ENCODE measurements at regions not wholly inside any gene's neighbourhood (a gene's known extent, or its start where the extent isn't known, plus 50 kb on each side); places are given as distances from the start of the nearest gene placed in this dataset.

DNA sequence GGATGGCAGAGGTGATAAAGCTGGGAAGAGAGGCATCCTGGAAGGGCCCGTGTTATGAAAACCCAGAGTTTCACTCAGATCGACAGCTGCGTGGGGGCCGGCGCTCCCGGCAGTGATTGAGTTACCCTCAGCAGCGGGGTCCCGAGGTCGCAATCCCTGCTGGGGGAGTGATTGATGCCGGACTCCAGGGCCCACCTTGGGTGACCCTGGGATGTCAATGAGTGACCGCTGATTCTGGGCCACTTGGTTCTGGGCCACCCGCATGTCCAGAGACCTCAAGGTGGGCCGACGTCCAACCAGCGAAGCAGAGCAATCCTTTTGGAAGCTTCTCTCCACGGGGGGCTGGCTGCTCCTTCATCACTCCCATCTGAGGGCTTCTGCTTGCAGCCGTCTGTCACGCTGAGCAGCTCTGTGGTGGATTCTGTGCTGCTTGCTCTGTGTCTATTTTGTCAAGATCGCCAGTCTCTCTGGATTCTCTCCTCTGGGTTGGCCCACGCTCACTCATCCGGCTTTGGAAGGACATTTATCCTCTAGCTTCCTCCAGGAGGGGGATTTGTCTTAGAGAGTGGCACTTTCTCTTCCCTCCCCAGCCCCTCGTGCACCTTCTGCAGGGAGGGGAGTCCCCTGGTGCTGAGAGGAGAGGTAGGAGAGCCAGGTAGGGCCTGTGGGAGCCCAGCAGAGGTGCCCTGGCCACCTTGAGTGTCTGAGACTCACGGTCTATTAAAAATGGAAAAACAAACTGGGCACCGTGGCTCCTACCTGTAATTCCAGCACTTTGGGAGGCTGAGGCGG is 110.9 kb upstream of the C1orf174 start:
- 76 to 78% methylated on average over 25 of the region's 25 CpGs for WGBS, 2 donors
- intact Hi-C loops (cut with DNase I; ENCODE audit: low total_unique reads) = no loop called here

DNA sequence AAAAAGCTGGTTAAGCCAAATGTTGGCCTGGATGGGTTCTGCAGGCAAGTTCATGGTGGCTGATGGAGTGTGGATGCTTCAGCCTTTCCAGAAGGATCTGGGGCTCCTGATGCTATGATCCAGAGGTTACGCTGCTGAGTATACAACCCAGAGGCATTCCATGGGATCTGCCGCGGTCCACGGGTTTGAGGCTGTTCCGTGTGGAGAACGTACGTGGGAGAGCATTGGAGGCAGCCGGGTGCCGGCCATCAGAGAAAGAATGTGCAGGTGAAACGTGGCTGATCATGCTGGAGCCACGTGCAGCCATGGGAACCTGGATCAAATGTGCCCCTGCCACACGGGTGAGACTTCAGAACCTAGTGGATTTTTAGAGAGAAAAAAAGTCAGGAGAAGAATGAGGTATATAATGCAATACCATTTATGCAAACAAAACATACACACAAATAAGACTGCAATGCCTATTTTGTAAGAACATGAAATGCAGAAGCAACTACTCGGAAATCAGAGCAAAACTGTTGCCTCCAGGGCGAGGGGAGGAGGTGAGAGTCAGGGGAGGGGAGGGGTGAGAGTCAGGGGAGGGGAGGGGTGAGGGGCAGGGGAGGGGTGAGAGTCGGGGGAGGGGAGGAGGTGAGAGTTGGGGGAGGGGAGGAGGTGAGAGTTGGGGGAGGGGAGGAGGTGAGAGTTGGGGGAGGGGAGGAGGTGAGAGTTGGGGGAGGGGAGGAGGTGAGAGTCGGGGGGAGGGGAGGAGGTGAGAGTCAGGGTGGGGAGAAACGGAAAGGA is 116.5 kb upstream of the C1orf174 start:
- H3K4me3 ChIP-seq (ENCODE audit: low read depth, poor library complexity, severe bottlenecking) = no peak overlapping the region
- TF ChIP-seq, protein P1, sequence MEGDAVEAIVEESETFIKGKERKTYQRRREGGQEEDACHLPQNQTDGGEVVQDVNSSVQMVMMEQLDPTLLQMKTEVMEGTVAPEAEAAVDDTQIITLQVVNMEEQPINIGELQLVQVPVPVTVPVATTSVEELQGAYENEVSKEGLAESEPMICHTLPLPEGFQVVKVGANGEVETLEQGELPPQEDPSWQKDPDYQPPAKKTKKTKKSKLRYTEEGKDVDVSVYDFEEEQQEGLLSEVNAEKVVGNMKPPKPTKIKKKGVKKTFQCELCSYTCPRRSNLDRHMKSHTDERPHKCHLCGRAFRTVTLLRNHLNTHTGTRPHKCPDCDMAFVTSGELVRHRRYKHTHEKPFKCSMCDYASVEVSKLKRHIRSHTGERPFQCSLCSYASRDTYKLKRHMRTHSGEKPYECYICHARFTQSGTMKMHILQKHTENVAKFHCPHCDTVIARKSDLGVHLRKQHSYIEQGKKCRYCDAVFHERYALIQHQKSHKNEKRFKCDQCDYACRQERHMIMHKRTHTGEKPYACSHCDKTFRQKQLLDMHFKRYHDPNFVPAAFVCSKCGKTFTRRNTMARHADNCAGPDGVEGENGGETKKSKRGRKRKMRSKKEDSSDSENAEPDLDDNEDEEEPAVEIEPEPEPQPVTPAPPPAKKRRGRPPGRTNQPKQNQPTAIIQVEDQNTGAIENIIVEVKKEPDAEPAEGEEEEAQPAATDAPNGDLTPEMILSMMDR (IDR thresholded peaks at IDR 0.05) = no peak
- no peak for TF ChIP-seq POLR2A (IDR thresholded peaks at IDR 0.05)
- WGBS, 2 donors = 59 to 64% methylated on average over 16 to 17 of the region's 17 CpGs
- intact Hi-C loops (cut with DNase I; ENCODE audit: low total_unique reads) = no loop called here
- peak in 1 of 2 donors; percentile 68 for DNase-seq (ENCODE audit: low spot score in 2 of 2)

More for the DNA sequence above, 110.9 kb upstream of the C1orf174 start:
- TF ChIP-seq, protein P1 (IDR thresholded peaks at IDR 0.05) = no peak
- TF ChIP-seq POLR2A (IDR thresholded peaks at IDR 0.05) = no peak
- DNase-seq (ENCODE audit: low spot score in 2 of 2) = peak in 1 of 2 donors; percentile 74
- no peak overlapping the region for H3K4me3 ChIP-seq (ENCODE audit: low read depth, poor library complexity, severe bottlenecking)

DNA sequence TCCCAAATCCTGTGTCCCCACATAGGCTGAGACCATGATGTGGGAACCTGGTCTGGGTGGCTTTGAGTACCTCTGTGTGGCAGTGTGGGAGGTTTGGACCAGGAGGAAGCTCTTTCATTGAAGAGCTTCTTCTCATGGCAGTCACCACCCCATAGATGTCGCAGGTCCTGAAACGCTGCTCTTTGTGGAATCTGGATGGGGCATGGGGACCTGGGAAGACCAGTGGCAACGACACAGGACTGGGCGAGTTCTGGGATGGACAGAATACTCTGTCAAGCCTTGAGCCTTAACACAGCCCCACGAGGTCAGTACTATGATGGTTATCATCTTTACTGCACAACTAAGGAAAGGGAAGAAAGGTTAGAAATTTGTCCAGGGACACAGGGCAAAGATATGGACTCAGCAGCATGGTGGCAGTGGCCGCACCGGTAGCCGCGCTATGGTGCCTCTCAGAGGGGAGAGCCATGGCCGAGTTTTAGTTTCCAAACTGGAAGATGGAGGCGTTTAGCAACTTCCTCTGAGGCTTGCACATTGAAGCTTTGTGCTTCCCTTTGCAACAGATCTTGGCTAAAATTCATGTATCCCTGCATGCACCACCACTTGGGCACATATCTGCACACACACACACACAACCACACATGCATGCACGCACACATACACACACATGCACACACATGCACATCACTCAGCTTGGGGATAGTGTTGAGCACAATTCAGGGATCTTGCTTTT is 117.7 kb upstream of the C1orf174 start:
- 72 to 82% methylated on average over 12 of the region's 12 CpGs for WGBS, 2 donors
- intact Hi-C loops (cut with DNase I; ENCODE audit: low total_unique reads) = no loop called here
- no peak overlapping the region for H3K4me3 ChIP-seq (ENCODE audit: low read depth, poor library complexity, severe bottlenecking)
- TF ChIP-seq, protein P1 (IDR thresholded peaks at IDR 0.05) = no peak
- TF ChIP-seq POLR2A (IDR thresholded peaks at IDR 0.05) = no peak
- peak in 1 of 2 donors; percentile 52 for DNase-seq (ENCODE audit: low spot score in 2 of 2)

DNA sequence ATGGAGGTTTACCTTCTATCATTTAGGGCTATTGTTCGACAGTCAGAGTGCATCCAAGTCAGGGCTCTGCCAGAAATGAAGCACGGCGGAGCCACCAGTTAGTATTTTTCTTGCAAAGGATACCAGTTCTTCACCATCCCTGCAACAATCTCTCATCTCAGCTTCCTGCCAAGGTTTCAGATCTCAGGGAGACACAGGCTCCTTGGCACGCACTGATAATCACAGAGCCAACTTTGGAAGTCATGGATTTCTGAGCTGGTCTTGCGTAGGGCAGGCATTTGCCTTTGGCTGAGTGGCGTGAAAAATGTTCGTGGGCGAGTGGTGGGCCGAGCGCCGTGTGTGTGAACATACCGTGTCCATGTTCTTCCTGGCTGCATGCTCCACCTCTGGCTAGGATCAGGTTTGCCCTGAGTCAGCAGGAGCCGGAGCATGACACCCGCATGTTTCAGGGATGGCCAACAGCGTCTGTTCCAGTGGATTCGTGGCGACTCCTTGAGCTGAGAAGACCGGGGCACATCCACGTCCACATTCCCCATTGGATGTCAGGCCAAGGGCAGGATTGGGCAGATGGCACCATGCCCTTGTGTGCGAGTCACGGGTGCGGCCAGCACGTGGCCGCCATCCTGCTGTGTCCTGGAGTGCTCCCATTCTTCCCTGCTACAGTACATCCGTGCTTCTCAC is 118.5 kb upstream of the C1orf174 start:
- WGBS, 2 donors = 65 to 81% methylated on average over 25 of the region's 25 CpGs
- peak in 1 of 2 donors; percentile 59 for DNase-seq (ENCODE audit: low spot score in 2 of 2)
- H3K4me3 ChIP-seq (ENCODE audit: low read depth, poor library complexity, severe bottlenecking) = no peak overlapping the region
- intact Hi-C loops (cut with DNase I; ENCODE audit: low total_unique reads) = no loop called here
- no peak for TF ChIP-seq POLR2A (IDR thresholded peaks at IDR 0.05)
- TF ChIP-seq, protein P1 (IDR thresholded peaks at IDR 0.05) = no peak

DNA sequence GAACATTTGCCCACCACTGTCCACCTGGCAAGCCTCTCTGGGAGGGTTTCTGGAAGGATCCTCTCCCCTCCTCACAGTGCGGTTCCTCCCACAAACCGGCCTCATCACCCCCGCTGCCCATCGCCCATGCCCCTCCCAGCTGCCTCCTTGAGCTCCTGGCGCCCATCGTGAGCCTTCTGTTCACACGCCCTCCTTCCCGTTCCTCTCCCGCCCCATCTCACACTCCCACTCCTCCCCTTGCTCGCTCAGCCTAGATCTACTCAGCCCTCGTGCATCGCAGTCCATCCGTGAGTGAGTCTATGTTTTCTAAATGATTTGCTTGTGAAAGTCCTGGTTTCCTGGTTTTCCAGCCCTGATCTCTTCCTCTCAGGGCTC is 119.1 kb upstream of the C1orf174 start:
- intact Hi-C loops (cut with DNase I; ENCODE audit: low total_unique reads) = no loop called here
- 81% methylated on average over 13 of the region's 13 CpGs for WGBS, 2 donors
- H3K4me3 ChIP-seq (ENCODE audit: low read depth, poor library complexity, severe bottlenecking) = no peak overlapping the region
- no peak for TF ChIP-seq POLR2A (IDR thresholded peaks at IDR 0.05)
- TF ChIP-seq, protein P1 (IDR thresholded peaks at IDR 0.05) = no peak
- no peak for DNase-seq (ENCODE audit: low spot score in 2 of 2)
